ENCODE measurements at regions not wholly inside any gene's neighbourhood (a gene's known extent, or its start where the extent isn't known, plus 50 kb on each side); places are given as distances from the start of the nearest gene placed in this dataset.

DNA sequence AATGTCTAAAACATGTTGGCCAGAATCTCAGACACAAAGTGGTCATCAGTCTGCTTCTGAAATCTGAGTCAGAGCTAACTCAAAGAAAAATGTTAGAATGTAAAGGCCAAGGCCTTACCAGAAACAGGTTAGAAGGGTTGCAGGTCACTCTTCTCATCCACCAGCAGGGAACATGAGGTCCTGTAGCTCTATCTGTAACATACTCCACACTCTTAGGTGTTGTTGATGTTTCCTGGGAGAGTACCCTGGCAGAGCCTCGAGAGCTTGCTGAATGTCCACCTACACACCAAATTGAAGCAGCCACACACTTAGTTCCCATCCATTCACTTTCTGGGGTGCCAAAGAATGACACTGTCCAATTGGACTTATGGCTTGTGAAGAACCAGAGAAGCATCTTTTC is 76.6 kb upstream of the INPP4B start:
- TF ChIP-seq, protein P1, sequence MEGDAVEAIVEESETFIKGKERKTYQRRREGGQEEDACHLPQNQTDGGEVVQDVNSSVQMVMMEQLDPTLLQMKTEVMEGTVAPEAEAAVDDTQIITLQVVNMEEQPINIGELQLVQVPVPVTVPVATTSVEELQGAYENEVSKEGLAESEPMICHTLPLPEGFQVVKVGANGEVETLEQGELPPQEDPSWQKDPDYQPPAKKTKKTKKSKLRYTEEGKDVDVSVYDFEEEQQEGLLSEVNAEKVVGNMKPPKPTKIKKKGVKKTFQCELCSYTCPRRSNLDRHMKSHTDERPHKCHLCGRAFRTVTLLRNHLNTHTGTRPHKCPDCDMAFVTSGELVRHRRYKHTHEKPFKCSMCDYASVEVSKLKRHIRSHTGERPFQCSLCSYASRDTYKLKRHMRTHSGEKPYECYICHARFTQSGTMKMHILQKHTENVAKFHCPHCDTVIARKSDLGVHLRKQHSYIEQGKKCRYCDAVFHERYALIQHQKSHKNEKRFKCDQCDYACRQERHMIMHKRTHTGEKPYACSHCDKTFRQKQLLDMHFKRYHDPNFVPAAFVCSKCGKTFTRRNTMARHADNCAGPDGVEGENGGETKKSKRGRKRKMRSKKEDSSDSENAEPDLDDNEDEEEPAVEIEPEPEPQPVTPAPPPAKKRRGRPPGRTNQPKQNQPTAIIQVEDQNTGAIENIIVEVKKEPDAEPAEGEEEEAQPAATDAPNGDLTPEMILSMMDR (IDR thresholded peaks at IDR 0.05): no peak
- no peak for TF ChIP-seq POLR2A (IDR thresholded peaks at IDR 0.05)
